OCI-LY7 (cell line): ENCODE measurements at regions not wholly inside any gene's neighbourhood (a gene's known extent, or its start where the extent isn't known, plus 50 kb on each side); places are given as distances from the start of the nearest gene placed in this dataset.

Experiments used
- BruUV-seq: library from RNA; stranded (reverse); fragments of 400-500 nt; replicated peaks from 2 replicates; lab custom pipeline; 2021; lab: Mats Ljungman, UMichigan
- CTCF ChIA-PET: fragments of 300-600 bp; sonication (Branson Sonifier 250); formaldehyde crosslinking; loops from one replicate; lab custom pipeline; 2022; ENCODE audit warnings: antibody characterized with exemption; ENCODE audit not compliant: unreplicated experiment; lab: Charles Lee
- POLR2A ChIA-PET: fragments of 300-600 bp; sonication (Branson Sonifier 250); formaldehyde crosslinking; loops from one replicate; lab custom pipeline; 2022; ENCODE audit warnings: antibody characterized with exemption; lab: Charles Lee
- DNase-seq: peaks from one replicate; pipeline ENCODE4 v3.0.0-alpha.2; 2015; ENCODE audit warnings: low spot score
- H2AFZ ChIP-seq: fragments of 200-600 bp; sonication (generic), shearing (Covaris generic); 2 replicates; pipeline ENCODE4 v1.6.1; 2014; ENCODE audit warnings: mild to moderate bottlenecking, antibody characterized with exemption, low read length, moderate library complexity
- H3K27ac ChIP-seq: fragments of 200-600 bp; sonication (generic); 2 replicates; pipeline ENCODE4 v1.5.1; 2014; ENCODE audit warnings: mixed run types, low read depth, mild to moderate bottlenecking, moderate library complexity, low read length, inconsistent platforms; ENCODE audit not compliant: poor library complexity, severe bottlenecking
- H3K36me3 ChIP-seq: fragments of 200-600 bp; sonication (generic); 2 replicates; pipeline ENCODE4 v1.6.1; 2014; ENCODE audit warnings: mild to moderate bottlenecking, antibody characterized with exemption, low read length, moderate library complexity, mixed read lengths; ENCODE audit not compliant: insufficient read depth
- H3K4me1 ChIP-seq: fragments of 200-600 bp; sonication (generic); 2 replicates; pipeline ENCODE4 v1.5.1; 2014; ENCODE audit warnings: mild to moderate bottlenecking, low read length; ENCODE audit not compliant: insufficient read depth, poor library complexity, severe bottlenecking
- H3K4me2 ChIP-seq: fragments of 200-600 bp; sonication (generic); 2 replicates; pipeline ENCODE4 v1.6.1; 2014; ENCODE audit warnings: mild to moderate bottlenecking, low read length
- H3K4me3 ChIP-seq: fragments of 200-600 bp; sonication (generic); 2 replicates; pipeline ENCODE4 v1.5.1; 2014; ENCODE audit warnings: mild to moderate bottlenecking, low read depth, low read length; ENCODE audit not compliant: poor library complexity, severe bottlenecking
- H3K79me2 ChIP-seq: fragments of 200-600 bp; sonication (generic); 2 replicates; pipeline ENCODE4 v1.6.1; 2016; ENCODE audit warnings: low read depth, mild to moderate bottlenecking, low read length, moderate library complexity, mixed read lengths; ENCODE audit not compliant: insufficient read depth
- H3K9me2 ChIP-seq: fragments of 200-600 bp; sonication (generic); 2 replicates; pipeline ENCODE4 v1.6.1; 2016; ENCODE audit warnings: mild to moderate bottlenecking, low read length, mixed read lengths; ENCODE audit not compliant: insufficient read depth
- H3K9me3 ChIP-seq: fragments of 200-600 bp; sonication (generic); 2 replicates; pipeline ENCODE4 v1.6.1; 2014; ENCODE audit warnings: mild to moderate bottlenecking, mixed run types, low read length, mixed read lengths
- H4K20me1 ChIP-seq: fragments of 200-600 bp; sonication (generic); 2 replicates; pipeline ENCODE4 v1.6.1; 2014; ENCODE audit warnings: mild to moderate bottlenecking, antibody characterized with exemption, low read length, moderate library complexity, mixed read lengths; ENCODE audit not compliant: insufficient read depth
- EZH2phosphoT487 ChIP-seq: fragments of 200-600 bp; sonication (generic); IDR thresholded peaks from 2 replicates; pipeline ENCODE4 v1.6.1; 2018; ENCODE audit warnings: low read depth, borderline replicate concordance, mild to moderate bottlenecking, mixed run types, antibody characterized with exemption, low read length, moderate library complexity, mixed read lengths
- intact Hi-C: fragments of 100-400 bp; cut with micrococcal nuclease; formaldehyde crosslinking; loops from one replicate; pipeline ENCODE4 v1.10.0; 2022; ENCODE audit not compliant: unreplicated experiment
- TF ChIP-seq, protein P1 (sequence below): fragments of 200-600 bp; sonication (generic); conservative IDR thresholded peaks from 2 replicates; pipeline ENCODE4 v1.5.1; 2014; ENCODE audit warnings: mild to moderate bottlenecking, antibody characterized with exemption, low read length, moderate library complexity, mixed read lengths

DNA sequence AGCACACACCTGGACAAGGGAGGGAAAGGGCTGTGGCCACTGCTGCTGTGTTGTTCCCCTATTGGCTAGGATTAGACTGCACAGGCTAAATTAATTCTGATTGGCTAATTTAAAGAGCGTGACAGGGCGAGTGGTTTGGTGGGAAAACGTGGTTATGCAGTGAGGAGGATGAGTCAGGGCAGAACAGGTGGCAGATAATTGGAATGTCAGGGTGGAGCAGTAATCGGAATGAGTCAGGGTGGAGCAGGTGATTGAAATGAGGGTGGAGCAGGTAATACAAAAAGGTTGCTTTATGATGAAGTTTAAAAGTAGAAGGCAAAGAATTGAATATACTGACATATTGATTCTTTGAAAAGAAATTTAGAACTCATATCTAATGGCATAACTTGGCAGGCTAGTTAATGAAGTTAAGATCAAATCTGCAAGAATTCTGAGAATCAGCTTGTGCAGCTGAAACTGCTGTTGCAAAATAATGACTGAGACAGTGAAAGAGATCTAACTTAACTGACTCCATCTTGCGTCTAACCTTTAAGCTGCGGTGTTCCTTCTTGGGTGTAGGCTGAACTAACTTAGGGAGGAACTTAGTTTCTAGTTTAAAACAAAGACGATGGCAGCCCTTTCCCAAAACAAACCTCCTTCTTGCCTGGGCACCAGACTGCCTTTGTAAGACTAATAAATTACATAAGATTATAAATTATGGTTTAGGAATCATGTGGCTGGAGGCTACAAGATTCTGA, 174.3 kb downstream of the UTP18 start:
- no peaks in the 10 kb centered on the region for H3K79me2 ChIP-seq
- H3K4me1 ChIP-seq: no peaks in the 10 kb centered on the region
- no peaks in the 10 kb centered on the region for H4K20me1 ChIP-seq
- no peak overlapping the region for H3K4me3 ChIP-seq
- no peaks in the 10 kb centered on the region for H3K9me3 ChIP-seq
- H3K9me2 ChIP-seq: no peaks in the 10 kb centered on the region
- BruUV-seq: no TSS peak
- intact Hi-C loops: no loop called here
- no peak for DNase-seq
- no peaks in the 10 kb centered on the region for H3K36me3 ChIP-seq
- ChIA-PET CTCF (no interaction called here), POLR2A (no interaction called here)
- H3K27ac ChIP-seq: no peak overlapping the region
- H2AFZ ChIP-seq: no peak overlapping the region
- no peak overlapping the region for H3K4me2 ChIP-seq
- TF ChIP-seq EZH2phosphoT487: no peak
- TF ChIP-seq, protein P1, sequence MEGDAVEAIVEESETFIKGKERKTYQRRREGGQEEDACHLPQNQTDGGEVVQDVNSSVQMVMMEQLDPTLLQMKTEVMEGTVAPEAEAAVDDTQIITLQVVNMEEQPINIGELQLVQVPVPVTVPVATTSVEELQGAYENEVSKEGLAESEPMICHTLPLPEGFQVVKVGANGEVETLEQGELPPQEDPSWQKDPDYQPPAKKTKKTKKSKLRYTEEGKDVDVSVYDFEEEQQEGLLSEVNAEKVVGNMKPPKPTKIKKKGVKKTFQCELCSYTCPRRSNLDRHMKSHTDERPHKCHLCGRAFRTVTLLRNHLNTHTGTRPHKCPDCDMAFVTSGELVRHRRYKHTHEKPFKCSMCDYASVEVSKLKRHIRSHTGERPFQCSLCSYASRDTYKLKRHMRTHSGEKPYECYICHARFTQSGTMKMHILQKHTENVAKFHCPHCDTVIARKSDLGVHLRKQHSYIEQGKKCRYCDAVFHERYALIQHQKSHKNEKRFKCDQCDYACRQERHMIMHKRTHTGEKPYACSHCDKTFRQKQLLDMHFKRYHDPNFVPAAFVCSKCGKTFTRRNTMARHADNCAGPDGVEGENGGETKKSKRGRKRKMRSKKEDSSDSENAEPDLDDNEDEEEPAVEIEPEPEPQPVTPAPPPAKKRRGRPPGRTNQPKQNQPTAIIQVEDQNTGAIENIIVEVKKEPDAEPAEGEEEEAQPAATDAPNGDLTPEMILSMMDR: no peak

DNA sequence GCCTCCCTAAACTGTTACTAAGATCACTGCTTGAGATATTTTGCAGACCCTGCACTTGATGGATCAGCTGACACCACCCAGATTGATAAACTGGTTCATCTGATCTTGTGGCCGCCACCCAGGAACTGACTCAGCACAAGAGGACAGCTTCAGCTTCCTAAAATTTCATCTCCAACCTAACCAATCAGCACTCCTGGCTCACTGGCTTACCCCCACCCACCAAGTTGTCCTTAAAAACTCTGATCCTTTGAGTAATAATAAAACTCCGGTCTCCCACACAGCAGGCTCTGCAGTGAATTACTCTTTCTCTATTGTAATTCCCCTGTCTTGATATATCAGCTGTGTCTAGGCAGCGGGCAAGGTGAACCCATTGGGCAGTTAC, 174.8 kb downstream of the UTP18 start:
- Histone ChIP-seq H3K9me3 (no peaks in the 10 kb centered on the region), H2AFZ (no peak overlapping the region), H3K36me3 (no peaks in the 10 kb centered on the region), H3K79me2 (no peaks in the 10 kb centered on the region), H3K27ac (no peak overlapping the region), H3K4me1 (no peaks in the 10 kb centered on the region), H3K9me2 (no peaks in the 10 kb centered on the region), H3K4me2 (no peak overlapping the region), H4K20me1 (no peaks in the 10 kb centered on the region), H3K4me3 (no peak overlapping the region)
- no TSS peak for BruUV-seq
- intact Hi-C loops: no loop called here
- DNase-seq: no peak
- CTCF ChIA-PET: no interaction called here
- POLR2A ChIA-PET: no interaction called here
- TF ChIP-seq, protein P1: no peak
- no peak for TF ChIP-seq EZH2phosphoT487

DNA sequence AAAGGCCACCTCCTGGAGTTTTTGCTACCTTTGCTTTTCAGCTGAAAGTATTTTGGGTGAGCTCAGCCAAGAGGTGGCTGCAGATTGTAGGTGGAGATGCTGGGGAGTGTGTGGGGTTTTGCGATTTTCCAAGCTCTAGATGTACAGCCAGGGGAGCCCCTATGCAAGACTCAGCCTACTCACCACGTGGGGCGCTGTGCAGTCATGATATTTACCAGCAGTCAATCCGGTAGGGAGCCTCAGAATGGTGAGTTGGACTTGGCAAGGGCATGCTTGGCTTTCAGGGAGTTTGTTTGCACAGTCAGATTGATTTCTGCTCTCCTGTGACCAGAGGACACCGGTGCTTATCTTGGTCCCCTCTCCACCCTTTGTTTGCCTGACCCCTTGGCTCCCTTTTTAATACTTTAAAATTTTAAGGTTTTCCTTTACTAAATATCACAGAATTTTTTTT, 175.3 kb downstream of the UTP18 start:
- Histone ChIP-seq H3K27ac (no peak overlapping the region), H4K20me1 (no peaks in the 10 kb centered on the region), H3K4me3 (no peak overlapping the region), H3K36me3 (no peaks in the 10 kb centered on the region), H3K4me2 (no peak overlapping the region), H3K79me2 (no peaks in the 10 kb centered on the region), H3K4me1 (no peaks in the 10 kb centered on the region), H2AFZ (no peak overlapping the region), H3K9me2 (no peaks in the 10 kb centered on the region), H3K9me3 (no peaks in the 10 kb centered on the region)
- POLR2A ChIA-PET: no interaction called here
- BruUV-seq: no TSS peak
- intact Hi-C loops: no loop called here
- DNase-seq: peak; percentile 47
- no peak for TF ChIP-seq EZH2phosphoT487
- TF ChIP-seq, protein P1: peak; percentile 79
- CTCF ChIA-PET: no interaction called here
